GM10248 (cell line): ENCODE measurements at regions not wholly inside any gene's neighbourhood (a gene's known extent, or its start where the extent isn't known, plus 50 kb on each side); places are given as distances from the start of the nearest gene placed in this dataset.

Experiments used
- CTCF ChIA-PET: fragments of 300-600 bp; sonication (Branson Sonifier 250); formaldehyde crosslinking; extraction: SDS; loops from one replicate; lab custom pipeline; 2021; ENCODE audit warnings: antibody characterized with exemption; lab: Yijun Ruan, JAX
- POLR2A ChIA-PET: fragments of 350-650 bp; sonication (Branson Sonifier 250); formaldehyde crosslinking; extraction: SDS; loops from one replicate; lab custom pipeline; 2020; ENCODE audit warnings: antibody characterized with exemption; lab: Yijun Ruan, JAX
- DNase-seq: peaks from one replicate; pipeline ENCODE4 v3.0.0; 2012; ENCODE audit errors: extremely low spot score
- CTCF ChIP-seq: IDR thresholded peaks from 2 replicates; pipeline ENCODE4 v1.5.1; 2012; ENCODE audit warnings: mild to moderate bottlenecking, low read depth; ENCODE audit errors: extremely low read depth, missing control alignments, control extremely low read depth

GRCh38 chr19:30884146-30884812, 465.0 kb downstream of the TSHZ3 start:
- DNase-seq = no peak
- ChIA-PET CTCF (no interaction called here), POLR2A (no interaction called here)
- TF ChIP-seq CTCF = no peak

GRCh38 chr19:30883071-30883470, 466.2 kb downstream of the TSHZ3 start:
- no peak for DNase-seq
- no peak for TF ChIP-seq CTCF
- ChIA-PET POLR2A (no interaction called here), CTCF (interaction anchor here (1.1 kb wide), 1 partner anchor 12 kb away, joined by 3 read pairs; no protein-coding TSS in a partner anchor)

GRCh38 chr19:30882411-30883005, 466.7 kb downstream of the TSHZ3 start:
- CTCF ChIA-PET = interaction anchor here (1.0 to 1.1 kb wide), 2 partner anchors 11 to 12 kb away, joined by 3 read pairs; no protein-coding TSS in a partner anchor
- POLR2A ChIA-PET = no interaction called here
- DNase-seq = no peak
- TF ChIP-seq CTCF = no peak

GRCh38 chr19:30881930-30882329, 467.3 kb downstream of the TSHZ3 start:
- TF ChIP-seq CTCF = no peak
- no peak for DNase-seq
- CTCF ChIA-PET = interaction anchor here (1.0 kb wide), 1 partner anchor 12 kb away, joined by 3 read pairs; no protein-coding TSS in a partner anchor
- POLR2A ChIA-PET = no interaction called here

- POLR2A ChIA-PET = no interaction called here
- DNase-seq = no peak
- no peak for TF ChIP-seq CTCF
- CTCF ChIA-PET = interaction anchor here (1.0 kb wide), 1 partner anchor 12 kb away, joined by 3 read pairs; no protein-coding TSS in a partner anchor
Observed at GRCh38 chr19:30881281-30881680, 468.0 kb downstream of the TSHZ3 start.

- no peak for DNase-seq
- CTCF ChIA-PET = no interaction called here
- POLR2A ChIA-PET = no interaction called here
- no peak for TF ChIP-seq CTCF
Observed at GRCh38 chr19:30880551-30880950, 468.7 kb downstream of the TSHZ3 start.
